ENCODE measurements at regions not wholly inside any gene's neighbourhood (a gene's known extent, or its start where the extent isn't known, plus 50 kb on each side); places are given as distances from the start of the nearest gene placed in this dataset.

DNA sequence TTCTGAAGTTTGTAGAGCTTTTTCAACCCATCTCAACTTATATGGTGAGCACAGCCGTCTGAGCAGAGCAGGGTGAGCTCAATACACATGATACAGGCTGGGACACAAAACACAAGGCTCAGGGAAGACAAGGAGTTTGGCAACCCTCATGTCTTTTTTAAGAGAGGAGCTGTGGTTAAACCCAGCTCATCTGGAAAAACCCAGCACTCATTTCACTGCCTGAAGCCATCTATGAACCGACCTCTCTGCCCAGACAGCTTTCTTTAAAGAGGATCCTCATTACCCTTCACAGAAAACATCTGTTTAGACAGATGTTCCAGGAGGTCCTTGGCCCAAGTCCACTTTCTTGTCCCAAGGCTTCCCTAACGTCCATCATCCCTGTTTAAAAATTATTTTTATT is 170.0 kb upstream of the TSHZ3 start:
- Histone ChIP-seq H3K27ac (no peak overlapping the region), H3K36me3 (no peaks in the 10 kb centered on the region), H3K4me3 (no peak overlapping the region), H3K4me1 (peaks cover 26% of the 10 kb centered on the region), H3K9me3 (no peaks in the 10 kb centered on the region), H3K27me3 (no peaks in the 10 kb centered on the region)
- intact Hi-C loops (cut with DNase I), result no loop called here
- peak; percentile 34 to 40 for DNase-seq (ENCODE audit: extremely low spot score in 2 of 2)
- no peak for TF ChIP-seq POLR2AphosphoS5 (IDR thresholded peaks at IDR 0.05; ENCODE audit: insufficient read depth in 1 of 2, low read depth in 1 of 2)
- no peak for TF ChIP-seq POLR2A (IDR thresholded peaks at IDR 0.05)
- TF ChIP-seq, protein P1, sequence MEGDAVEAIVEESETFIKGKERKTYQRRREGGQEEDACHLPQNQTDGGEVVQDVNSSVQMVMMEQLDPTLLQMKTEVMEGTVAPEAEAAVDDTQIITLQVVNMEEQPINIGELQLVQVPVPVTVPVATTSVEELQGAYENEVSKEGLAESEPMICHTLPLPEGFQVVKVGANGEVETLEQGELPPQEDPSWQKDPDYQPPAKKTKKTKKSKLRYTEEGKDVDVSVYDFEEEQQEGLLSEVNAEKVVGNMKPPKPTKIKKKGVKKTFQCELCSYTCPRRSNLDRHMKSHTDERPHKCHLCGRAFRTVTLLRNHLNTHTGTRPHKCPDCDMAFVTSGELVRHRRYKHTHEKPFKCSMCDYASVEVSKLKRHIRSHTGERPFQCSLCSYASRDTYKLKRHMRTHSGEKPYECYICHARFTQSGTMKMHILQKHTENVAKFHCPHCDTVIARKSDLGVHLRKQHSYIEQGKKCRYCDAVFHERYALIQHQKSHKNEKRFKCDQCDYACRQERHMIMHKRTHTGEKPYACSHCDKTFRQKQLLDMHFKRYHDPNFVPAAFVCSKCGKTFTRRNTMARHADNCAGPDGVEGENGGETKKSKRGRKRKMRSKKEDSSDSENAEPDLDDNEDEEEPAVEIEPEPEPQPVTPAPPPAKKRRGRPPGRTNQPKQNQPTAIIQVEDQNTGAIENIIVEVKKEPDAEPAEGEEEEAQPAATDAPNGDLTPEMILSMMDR (IDR thresholded peaks at IDR 0.05), result no peak

DNA sequence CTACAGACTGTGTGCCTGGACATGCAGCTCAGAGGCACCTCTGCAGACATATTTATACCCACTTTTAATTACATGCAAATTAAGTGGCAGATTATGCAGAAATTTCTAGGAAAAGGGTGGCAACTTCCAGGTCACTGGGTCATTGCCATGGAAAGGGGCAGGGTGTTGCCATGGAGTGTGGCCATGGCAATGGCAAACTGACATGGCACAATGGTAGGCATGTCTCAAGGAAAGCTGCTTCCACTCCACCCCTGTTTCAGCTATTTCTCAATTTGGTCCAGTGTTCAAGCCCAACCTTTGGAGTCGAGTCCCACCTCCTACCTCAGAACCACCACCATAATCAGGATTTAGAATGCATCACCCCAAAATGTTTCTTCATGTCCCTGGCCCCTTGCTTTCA is 170.7 kb upstream of the TSHZ3 start:
- TF ChIP-seq POLR2A (IDR thresholded peaks at IDR 0.05) (no peak), POLR2AphosphoS5 (IDR thresholded peaks at IDR 0.05; ENCODE audit: insufficient read depth in 1 of 2, low read depth in 1 of 2) (no peak)
- TF ChIP-seq, protein P1 (IDR thresholded peaks at IDR 0.05), result no peak
- Histone ChIP-seq H3K9me3 (no peaks in the 10 kb centered on the region), H3K36me3 (no peaks in the 10 kb centered on the region), H3K4me3 (no peak overlapping the region), H3K4me1 (peaks cover 26% of the 10 kb centered on the region), H3K27ac (no peak overlapping the region), H3K27me3 (no peaks in the 10 kb centered on the region)
- intact Hi-C loops (cut with DNase I), result no loop called here
- DNase-seq (ENCODE audit: extremely low spot score in 2 of 2), result peak; percentile 25 to 47

DNA sequence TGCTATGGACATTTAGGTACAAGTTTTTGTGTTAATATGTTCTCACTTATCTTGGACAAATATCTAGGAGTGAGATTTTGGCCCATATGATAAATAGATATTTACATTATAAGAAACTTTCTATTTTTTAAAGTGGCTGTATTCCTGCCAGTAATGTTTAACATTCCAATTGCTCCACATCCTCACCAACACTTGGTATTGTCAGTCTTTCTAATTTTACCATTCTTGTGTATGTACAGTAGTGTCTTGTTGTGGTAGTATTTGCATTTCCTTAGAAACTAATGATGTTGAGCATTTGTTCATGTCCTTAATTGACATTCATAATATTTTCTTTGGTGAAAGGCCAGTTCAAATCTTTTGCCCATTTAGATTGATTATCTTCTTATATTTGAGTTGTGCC is 171.4 kb upstream of the TSHZ3 start:
- no peak for DNase-seq (ENCODE audit: extremely low spot score in 2 of 2)
- Histone ChIP-seq H3K36me3 (no peaks in the 10 kb centered on the region), H3K27ac (no peak overlapping the region), H3K9me3 (no peaks in the 10 kb centered on the region), H3K27me3 (no peaks in the 10 kb centered on the region), H3K4me3 (no peak overlapping the region), H3K4me1 (peaks cover 26% of the 10 kb centered on the region)
- TF ChIP-seq POLR2A (IDR thresholded peaks at IDR 0.05) (no peak), POLR2AphosphoS5 (IDR thresholded peaks at IDR 0.05; ENCODE audit: insufficient read depth in 1 of 2, low read depth in 1 of 2) (no peak)
- TF ChIP-seq, protein P1 (IDR thresholded peaks at IDR 0.05), result no peak
- intact Hi-C loops (cut with DNase I), result no loop called here

DNA sequence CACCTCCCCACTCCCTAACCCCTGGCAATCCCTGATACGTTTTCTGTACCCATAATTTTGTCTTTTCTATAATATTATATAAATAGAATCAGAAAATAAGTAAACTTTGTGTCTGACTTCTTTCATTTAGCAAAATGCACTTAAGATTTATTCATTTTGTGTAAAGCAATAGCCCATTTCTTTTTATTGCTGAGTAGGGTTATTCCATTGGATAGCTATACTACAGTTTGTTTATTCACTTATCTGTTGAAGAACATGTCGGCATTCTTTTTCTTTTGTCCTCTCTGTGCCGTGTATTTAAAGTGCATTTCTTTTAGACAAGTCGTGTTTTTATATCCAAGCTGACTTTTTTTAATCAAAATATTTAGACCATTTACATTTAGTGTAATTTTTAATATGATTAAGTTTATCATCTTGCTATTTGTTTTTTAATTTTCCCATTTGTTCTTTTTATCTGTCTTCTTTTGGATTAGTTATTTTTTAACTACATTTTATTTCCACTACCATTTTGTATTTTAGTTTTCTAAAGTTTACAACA is 176.4 kb upstream of the TSHZ3 start:
- TF ChIP-seq POLR2A (IDR thresholded peaks at IDR 0.05) (no peak), POLR2AphosphoS5 (IDR thresholded peaks at IDR 0.05; ENCODE audit: insufficient read depth in 1 of 2, low read depth in 1 of 2) (no peak)
- TF ChIP-seq, protein P1 (IDR thresholded peaks at IDR 0.05), result no peak
- H3K4me3 ChIP-seq, result no peak overlapping the region
- intact Hi-C loops (cut with DNase I), result no loop called here
- H3K36me3 ChIP-seq, result no peaks in the 10 kb centered on the region
- H3K27me3 ChIP-seq, result no peaks in the 10 kb centered on the region
- no peaks in the 10 kb centered on the region for H3K9me3 ChIP-seq
- H3K27ac ChIP-seq, result no peak overlapping the region
- H3K4me1 ChIP-seq, result no peaks in the 10 kb centered on the region
- DNase-seq (ENCODE audit: extremely low spot score in 2 of 2), result no peak

DNA sequence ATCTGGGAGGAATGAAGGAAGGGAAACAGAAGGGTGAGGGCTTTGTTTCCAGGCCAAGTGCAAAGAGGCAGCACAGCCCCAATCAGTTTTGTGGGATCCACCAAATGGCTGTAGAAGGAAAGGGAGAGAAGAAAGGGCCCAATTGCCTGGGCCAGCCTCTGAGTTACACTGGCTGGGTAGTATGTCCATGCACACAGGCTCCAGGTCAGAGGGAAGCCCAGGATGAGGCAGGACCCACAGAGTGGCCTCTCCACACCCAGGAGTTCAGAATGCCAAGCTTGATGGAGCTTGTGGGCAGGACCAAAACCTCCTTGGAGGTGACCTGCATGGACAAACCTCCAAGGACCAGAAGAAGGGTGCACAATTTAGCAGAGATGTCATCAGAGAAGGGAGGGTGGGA is 178.2 kb upstream of the TSHZ3 start:
- Histone ChIP-seq H3K27me3 (no peaks in the 10 kb centered on the region), H3K4me1 (no peaks in the 10 kb centered on the region), H3K4me3 (no peak overlapping the region), H3K9me3 (no peaks in the 10 kb centered on the region), H3K36me3 (no peaks in the 10 kb centered on the region), H3K27ac (no peak overlapping the region)
- DNase-seq (ENCODE audit: extremely low spot score in 2 of 2), result peak; percentile 37 to 72
- intact Hi-C loops (cut with DNase I), result no loop called here
- TF ChIP-seq, protein P1 (IDR thresholded peaks at IDR 0.05), result no peak
- no peak for TF ChIP-seq POLR2AphosphoS5 (IDR thresholded peaks at IDR 0.05; ENCODE audit: insufficient read depth in 1 of 2, low read depth in 1 of 2)
- no peak for TF ChIP-seq POLR2A (IDR thresholded peaks at IDR 0.05)
